ENCODE measurements at regions not wholly inside any gene's neighbourhood (a gene's known extent, or its start where the extent isn't known, plus 50 kb on each side); places are given as distances from the start of the nearest gene placed in this dataset.

- TF ChIP-seq POLR2A (IDR thresholded peaks at IDR 0.05) (no peak), POLR2AphosphoS5 (IDR thresholded peaks at IDR 0.05) (no peak), CTCF (IDR thresholded peaks at IDR 0.05) (no peak)
Observed at GRCh38 chr6:134817448-134817847, 132.5 kb downstream of the ALDH8A1 start.

Data from prostate gland (tissue), 2 donors.